ENCODE measurements at regions not wholly inside any gene's neighbourhood (a gene's known extent, or its start where the extent isn't known, plus 50 kb on each side); places are given as distances from the start of the nearest gene placed in this dataset.

DNA sequence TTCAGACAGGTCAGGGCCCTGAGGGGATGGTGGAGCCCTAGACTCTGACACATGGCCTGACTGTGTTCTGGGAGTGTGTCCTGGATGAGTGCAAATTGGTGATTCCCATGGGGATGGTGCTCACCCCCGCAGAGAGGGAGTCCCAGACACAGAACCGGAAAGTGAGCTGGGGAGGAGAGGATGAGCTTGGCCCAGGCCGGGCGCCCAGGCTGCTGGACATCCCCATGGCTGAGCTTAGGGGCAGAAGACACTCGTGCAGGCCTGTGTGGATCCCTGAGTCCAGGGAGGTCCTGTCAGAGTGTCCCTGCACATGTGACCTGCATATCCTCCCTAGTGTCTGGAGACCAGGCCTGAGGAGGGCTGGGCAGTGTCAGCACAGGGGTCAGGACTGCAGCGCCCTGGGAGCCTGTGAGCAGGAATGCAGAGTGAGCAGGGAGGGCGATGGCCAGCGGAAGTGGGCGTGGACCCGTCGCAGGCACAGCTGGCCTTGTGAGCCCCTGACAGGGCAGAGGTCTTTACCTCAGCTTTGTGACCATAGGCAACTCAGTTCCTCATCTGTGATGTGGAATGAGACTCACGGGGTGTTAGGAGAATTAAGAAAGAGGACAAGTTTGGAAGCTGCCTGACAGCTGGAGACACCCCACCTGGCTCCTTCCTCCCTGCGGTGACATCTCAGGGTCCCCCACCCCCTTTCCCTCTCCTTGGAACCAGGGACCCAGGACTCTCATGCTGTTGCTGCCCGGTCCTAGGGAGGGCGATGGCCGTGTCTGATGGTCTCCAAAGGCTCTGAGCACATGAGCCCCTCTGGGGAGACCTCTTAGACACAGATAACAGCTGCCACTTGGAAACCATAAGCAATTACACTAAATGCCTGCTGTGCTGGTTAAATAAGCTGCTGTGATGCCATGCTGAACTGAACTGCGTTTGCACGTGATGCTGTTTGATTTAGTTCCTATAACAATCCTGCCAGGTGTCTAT lies 62.6 kb upstream of the HS6ST1 start:
- DNase-seq, result no peak

DNA sequence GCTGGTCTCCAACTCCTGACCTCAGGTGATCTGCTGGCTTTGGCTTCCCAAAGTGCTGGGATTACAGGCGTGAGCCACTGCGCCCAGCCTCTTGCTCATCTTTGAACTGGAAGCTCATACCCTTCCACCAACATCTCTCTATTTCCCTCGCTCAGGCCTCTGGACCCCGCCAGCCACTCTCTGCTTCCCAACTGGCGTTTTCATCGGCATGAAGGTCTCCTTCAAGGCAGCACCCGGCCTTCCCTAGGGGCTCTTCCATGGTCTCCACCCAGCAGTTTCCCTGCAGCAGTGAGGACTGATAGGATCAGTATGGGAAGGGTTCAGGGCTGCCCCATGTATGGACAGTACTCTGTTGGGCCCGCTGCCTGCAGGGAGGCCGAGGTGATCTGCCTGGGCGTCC lies 65.8 kb upstream of the HS6ST1 start:
- DNase-seq, result no peak

DNA sequence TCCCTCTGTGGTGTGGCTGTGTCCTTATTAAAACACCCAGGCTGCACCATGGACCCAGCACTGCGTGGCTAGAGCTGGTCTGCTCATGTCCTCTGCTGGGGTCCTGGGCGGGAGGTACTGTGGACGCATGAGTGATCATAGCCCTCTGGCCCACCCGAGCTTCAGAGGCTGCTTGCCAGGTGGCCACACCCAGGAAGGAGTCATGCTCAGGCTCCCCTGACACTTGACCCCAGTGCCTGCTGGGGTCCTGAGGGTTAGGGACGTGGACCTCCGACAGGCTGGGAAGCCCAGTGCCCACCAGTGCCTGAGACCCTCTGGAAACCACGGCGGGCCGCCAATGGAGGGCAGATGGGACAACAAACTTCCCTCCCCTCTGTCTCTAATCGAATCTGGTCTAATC lies 66.3 kb upstream of the HS6ST1 start:
- no peak for DNase-seq

DNA sequence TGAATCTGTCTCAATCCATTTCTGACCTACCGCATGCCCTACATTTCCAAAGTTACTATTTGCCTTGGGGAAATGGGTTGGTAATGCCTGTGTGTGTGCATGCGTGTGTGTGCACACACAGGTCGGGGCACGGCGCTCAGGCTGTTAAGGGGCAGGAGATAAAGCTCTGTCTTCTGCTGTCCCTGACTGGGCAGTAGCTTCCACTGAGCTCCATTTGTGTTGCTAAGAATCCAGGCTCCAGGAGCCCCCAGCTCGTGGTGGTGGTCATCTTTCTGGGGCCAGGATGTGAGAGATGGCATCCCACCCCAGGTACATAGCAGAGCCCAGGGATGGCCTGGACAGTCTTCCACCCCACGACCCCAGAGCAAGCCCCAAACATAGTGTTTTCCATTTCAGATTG lies 66.7 kb upstream of the HS6ST1 start:
- no peak for DNase-seq

DNA sequence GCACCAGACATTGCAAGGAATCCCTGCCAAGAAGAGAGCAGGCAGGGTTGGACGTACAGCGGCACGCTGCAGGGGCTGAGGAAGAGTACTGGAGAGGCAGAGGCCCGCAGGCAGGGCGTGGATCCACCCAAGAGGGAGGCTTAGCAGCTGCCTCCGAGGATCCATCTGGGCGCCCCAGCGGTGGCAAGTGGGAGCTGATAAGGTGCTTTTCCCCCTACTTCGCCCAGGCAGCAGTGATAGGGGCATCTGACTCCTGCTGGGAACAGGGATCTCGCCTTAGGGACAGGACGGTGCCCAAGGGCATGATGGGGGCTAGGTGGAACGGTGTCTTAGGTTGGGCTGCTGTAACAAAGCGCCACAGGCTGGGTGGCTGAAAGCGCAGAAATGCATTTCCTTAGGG lies 67.4 kb upstream of the HS6ST1 start:
- no peak for DNase-seq

DNA sequence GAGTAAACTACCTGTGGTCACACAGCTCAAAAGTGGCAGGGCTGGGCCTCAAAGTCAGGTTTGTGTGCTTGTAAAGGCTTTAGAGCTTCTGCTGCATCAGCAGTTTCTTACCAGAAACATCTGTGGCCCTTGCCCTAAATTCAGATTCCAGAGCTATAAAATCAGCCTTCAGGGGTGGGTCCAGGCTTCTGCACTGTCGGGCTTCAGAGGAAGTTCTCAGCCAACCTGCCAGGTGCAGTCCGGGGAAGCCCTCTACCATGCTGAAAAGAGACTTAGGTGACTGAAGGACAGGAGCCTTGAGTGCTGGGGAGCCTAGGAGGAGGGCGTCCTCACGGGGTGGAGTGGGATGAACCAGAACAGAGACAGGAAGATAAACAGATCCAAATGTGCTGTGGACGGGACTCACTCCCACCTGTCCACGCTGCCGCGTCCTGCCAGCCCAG lies 69.9 kb upstream of the HS6ST1 start:
- DNase-seq, result no peak

DNA sequence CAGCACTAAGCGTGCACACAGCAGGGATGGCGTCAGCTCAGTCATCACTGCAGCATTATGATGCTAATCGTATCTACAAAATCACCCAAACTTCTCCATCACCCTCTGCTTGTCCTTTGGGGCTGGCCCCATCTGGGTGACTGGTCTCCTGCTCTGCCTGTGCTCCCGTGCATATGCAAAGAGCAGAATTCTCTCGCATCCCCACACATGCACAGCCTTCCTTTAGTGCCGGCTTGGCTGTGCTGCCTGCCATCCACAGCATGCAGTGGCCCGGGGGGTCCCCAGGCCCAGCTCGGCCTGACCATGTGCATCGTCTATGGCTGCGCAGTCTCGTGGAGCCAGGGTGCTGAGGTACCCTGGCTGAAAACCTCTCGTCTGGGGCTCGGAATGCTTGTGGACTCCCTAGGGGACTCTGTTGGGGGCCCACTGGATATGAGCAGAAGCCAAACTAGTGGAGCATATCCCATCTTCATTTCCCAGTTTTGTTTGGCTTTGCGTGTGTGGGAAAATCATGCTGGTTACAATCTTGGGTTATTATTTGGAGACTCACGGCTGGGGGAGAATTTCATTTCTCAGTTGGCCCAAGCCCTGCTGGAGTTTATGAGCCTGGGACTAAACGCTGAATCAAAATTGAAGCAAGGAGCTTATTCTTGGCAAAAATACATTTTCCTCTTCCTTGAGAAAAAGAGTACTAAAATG lies 70.9 kb upstream of the HS6ST1 start:
- no peak for DNase-seq

DNA sequence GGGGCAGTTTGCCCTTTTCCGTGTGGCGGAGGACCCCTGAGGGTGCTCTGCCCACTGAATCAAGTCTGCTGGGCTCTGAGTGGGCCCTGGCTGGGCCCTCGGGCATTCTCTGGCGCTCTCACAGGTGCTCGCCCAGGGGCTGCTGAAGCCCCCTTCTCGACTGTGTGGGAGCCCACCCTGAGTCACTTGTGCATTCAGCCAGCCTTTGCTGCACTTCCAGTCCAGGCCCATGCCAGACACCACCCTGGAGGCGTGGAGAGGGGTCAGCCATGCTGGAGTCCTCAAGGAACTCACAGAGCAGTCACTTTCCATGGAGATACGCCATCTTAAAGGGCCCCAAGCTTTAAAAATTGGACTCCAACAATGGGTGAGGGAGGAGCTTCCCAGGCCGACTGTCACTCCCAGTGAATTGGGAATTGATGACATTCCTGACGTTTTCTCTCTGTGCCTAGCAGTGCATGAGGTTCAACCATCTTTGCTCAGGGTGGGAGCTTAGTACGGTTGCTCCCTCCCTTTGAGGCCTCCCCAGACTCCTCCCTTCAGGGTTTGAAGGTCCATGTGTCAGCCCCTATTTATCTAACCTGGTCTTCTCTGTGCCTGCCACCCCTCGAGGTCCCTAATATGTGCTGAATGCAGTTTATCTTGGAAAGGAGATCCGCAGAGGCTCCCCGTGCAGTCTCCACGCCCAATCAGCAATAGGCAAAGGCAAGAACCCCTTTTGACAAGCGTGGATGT lies 71.8 kb upstream of the HS6ST1 start:
- DNase-seq, result no peak

DNA sequence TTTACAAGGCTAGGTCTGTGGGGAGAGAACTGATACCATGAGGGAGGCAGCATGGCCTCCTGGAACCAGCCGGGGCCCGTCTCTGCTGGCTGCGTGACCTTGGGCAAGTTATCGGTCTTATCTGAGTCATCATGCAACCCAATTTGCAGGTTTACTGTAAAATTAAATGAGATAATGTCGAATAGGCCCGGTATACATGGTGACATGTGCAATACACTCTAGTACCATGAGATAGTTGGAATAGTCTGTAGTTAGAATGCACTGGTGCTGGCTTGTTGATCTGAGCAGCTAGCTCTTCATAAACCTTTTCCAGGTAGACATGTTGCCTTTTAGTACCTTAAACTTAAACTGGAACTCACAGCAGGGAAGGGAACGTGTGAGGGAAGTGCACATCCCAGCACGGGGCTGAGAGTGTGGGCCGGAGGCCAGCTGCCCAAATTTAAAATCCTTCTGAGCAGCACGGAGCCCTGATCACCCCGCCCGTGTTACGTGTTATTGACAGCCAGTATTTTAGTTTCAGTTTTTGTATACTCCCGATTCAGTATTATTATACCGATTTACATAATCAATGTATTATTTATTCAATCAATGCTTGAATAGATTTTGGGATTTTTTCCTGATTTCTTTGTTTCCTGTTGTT lies 72.4 kb upstream of the HS6ST1 start:
- no peak for DNase-seq

DNA sequence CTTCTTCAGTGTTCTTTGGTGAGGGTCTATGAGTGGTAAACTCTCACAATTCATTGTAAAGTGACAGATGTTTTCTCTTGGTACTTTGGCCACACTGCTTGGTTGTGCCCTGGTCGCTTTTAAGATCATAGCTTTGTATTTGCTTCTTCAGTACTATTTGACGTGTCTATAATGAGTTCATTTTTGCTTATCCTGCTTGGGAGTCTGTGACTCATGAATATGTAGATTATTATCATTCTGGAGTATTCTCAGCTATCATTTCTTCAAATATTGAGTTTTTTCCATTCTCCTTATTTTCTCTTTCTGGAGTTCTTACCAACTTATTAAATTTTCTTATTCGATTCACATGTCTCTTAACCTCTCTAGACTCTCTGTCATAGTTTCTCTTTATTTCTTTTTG lies 73.0 kb upstream of the HS6ST1 start:
- no peak for DNase-seq

DNA sequence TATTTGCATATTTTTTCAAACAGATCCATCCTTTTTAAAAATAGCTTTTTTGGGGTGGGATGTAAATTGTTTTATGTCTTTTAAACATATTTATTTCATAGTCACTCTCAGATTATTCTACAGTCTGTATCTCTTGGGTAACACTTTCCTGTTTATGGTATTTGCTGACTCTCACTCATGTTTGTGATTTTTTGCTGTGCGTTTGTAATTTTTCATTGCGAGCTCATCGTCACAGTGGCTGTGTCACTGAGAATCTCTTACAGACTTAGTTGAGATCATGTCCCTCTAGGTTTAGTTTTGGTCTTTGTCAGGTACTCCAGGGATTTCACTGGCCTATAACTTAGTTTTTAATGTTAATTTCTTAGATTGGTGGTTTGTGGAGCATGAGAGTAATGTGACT lies 73.5 kb upstream of the HS6ST1 start:
- no peak for DNase-seq

DNA sequence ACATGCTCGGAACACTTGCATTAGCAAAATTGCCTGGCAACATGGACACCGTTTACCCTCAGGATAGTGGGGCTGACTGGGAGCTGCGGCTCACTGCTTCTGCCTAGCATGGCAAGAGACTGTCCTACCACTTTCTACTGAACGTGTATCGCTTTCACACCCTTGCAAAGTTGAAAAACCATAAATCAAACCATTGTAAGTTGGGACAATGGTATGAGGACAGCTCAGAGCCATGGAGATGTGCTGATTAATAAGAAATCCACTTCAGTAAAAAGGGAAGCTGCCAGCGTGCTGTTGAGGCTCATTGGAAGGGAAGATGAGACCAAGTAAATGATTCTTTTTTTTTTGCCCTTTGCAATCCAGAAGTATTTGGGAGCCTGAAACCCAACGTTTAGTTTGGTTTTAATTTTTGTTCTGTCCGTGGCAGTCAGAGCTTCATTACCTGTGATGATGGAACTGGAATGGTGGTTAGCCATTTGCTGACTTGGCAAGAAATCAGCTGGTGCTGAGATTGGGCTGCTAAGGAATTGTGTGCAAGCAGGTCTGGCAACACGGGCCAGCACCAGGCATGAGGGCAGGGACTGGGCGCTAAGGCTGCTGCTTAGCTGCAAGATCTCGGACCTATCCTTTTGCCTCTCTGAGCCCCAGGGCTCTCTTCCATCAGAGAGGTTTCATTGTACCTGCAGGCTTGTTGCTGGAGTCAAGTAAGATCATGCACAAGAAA lies 75.5 kb upstream of the HS6ST1 start:
- no peak for DNase-seq

DNA sequence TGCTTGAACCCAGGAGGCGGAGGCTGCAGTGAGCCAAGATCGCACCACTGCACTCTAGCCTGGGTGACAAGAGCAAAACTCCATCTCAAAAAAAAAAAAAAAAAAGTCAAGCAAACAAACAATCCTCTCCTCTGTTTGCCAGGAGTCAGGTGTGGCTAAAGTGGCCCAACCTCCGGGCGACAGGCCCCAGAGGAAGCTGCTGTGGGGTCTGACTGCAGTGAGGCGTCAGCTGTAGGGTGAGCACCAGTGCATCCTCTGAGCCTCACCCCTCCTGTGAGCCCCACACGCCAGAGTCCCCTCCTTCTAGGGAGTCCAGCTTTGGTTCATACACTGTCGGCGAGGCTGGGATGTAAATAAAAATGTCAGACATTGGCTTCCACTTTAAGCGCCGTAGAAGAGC lies 76.5 kb upstream of the HS6ST1 start:
- no peak for DNase-seq

DNA sequence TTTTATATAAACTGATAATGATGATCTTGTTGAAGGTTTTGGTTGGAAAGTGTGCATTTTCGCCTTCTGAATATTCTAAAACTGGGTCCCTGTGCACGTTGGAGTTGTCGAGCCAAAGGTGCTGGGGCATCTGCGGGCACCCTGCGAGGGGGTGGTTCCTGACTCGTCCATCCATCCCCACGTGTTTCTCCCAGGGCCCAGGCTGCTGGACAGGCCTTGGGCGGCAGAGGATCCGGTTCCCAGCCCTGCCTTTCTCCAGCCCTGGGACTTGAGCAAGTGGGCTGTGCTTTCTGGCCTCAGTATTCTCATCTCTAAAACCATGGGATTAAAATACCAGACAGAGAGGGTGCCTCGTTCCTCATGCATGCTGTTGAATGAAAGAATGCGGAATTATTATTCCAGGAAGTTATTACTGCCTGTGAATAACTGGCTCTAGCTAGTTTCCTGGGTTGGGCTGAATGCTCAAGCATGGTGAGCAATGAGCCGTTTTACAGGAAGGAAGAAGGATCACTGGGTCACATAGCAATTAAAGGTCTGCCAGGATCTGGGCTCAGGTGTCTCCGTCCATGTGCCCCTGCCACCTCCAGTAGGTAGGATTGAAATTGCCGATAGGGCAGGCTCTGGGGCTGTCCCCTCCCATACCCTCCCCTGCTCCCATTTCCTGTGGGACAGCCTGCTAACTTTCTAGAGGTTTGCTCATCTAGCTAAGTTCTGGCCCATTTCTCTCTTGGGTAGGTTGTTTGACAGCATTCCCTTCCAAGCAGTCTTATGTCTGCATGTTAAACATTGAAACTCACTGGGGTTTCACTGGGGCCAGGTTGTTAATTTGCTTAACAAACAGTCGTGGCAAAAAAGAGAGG lies 77.2 kb upstream of the HS6ST1 start:
- no peak for DNase-seq

DNA sequence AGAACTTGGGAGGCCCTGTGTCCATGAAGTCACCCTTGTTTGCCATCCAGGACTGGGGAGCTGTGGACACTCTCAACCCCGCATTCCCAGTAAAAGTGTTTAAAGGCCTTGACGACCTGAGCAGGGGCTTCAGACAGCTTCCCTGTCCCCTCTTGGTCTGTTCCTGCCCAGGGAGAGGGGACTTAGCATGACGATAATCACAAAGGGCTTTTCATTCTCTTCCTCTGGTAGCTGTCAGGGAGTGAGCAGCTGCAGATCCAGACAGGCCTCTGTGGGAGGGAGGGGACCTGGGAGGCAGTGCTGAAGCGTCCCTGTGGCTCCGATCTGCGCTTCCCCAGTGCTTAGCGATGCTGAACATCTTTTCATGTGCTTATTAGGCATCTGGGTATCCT lies 77.8 kb upstream of the HS6ST1 start:
- no peak for DNase-seq

DNA sequence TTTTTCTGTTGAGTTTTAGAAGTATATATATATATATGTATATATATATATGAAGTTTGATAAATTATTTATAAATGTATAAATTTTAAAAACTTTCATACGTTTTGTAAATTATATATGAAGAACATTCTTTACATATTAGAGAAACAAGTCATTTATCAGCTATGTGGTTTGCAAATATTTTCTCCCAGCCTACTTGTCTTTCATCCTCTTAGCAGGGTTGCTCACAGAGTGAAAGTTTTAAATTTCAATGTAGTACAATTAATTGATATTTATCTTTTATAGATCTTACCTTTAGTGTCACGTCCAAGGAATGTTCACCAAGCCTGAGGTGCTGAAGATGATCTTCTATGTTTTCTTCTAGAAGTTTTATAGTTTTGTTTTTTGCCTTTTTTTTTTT lies 78.3 kb upstream of the HS6ST1 start:
- DNase-seq, result no peak

DNA sequence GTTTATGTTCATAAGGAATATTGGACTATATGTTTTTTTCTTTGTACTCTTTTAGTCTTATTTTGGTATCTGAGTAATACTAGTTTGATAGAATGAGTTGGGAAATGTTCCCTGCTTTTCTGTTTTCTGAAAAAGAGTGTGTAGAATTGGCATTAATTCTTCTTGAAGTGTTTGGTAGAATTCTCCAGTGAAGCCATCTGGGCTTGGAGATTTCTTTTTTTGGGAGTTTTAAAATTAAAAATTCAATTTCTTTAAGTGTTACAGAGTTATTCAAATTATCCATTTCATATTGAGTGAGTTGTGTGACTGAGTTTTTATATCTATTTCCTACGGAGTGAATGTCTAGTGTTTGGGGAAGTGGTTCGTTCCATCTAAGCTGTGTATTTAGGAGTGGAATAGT lies 80.6 kb upstream of the HS6ST1 start:
- no peak for DNase-seq

DNA sequence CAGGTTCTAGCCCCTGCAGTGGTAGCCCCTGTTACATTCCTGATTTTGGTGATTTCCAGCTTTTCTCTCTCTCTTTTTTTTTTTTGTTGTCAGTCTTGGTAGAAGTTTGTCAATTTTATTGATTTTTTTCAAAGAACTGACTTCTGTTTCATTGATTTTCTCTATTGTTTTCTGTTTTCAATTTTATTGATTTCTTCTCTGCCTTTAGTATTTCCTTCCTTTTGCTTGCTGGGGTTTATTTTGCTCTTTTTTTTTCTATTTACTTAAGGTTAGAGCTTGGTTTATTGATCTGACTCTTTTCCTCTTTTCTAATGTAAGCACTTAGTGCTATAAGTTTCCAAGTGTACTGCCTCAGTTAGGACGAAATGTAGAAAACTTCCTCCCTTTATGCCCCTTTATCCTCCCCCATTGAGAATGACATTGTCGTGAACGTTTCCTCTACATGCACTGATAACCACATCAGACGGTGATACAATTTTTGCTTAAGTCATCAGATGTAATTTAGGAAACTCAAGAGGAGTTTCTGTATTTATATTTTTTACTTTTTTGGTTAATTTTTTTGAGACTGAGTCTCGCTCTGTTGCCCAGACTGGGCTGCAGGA lies 81.1 kb upstream of the HS6ST1 start:
- no peak for DNase-seq

DNA sequence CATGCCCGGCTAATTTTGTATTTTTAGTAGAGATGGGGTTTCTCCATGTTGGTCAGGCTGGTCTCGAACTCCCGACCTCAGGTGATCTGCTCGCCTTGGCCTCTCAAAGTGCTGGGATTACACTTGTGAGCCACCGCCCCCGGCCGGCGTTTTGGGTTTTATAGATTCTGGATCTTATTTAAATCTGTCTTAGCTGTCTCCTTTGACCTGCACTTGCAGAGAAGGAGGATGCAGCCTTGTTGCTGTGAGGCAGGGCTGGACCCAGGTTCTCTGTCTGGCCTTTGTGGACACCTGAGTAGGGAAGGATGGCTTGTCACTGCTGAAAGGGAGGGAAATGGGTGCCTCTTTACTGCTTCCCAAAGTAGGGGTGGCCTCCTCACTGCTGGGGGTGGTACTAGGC lies 83.0 kb upstream of the HS6ST1 start:
- DNase-seq, result no peak

DNA sequence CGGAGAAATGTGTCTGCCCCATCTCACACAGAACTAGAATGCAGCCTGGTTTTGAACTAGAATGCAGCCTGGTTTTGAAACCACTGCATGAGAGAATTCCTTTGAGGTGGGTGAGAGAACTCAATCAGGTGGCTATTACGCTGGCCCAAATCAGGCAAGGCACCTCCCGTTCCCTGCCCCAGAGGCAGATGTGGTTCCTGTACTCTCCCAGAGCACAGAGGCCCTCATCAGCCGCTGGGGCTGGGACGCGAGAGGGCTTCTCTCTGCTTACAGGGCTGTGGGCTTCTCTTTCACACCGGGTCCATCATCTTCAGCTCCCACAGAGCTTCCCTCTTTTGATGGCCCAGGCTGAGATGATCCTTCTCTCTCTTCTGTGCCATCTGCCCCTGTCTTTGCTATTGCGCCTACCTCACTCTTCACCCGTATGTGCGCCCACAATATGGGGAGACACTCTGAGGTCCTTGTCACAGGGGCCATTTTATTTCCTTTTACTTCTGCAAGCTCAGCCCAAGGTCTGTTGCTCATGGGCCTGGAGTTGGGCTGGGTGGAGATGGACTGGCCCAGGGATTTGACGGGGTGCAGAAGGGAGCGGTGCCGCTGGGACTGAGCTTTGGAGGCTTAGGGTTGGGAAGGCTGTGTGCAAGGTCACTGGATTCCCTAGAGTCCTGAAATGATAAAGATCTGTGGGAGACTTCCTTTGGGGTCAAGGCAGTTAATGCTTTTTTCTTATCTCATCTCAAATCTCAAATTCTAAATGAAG lies 84.4 kb upstream of the HS6ST1 start:
- no peak for DNase-seq
